Naive thymus-derived CD4-positive, alpha-beta T cell (primary cell): ENCODE measurements at regions not wholly inside any gene's neighbourhood (a gene's known extent, or its start where the extent isn't known, plus 50 kb on each side); places are given as distances from the start of the nearest gene placed in this dataset.

Experiments used
- ATAC-seq: fragments of 150-1000 bp; cut with Tn5 transposase; 2 replicates; pipeline ENCODE4 v1.10.0; 2021; ENCODE audit warnings: mild to moderate bottlenecking, moderate library complexity
- CTCF ChIA-PET: fragments of 350-600 bp; sonication (Branson Sonifier 250); formaldehyde crosslinking; loops from one replicate; lab custom pipeline; 2021; ENCODE audit warnings: antibody characterized with exemption; lab: Charles Lee
- POLR2A ChIA-PET: fragments of 350-600 bp; sonication (Branson Sonifier 250); formaldehyde crosslinking; loops from one replicate; lab custom pipeline; 2021; ENCODE audit warnings: antibody characterized with exemption, inconsistent platforms; lab: Charles Lee
- DNase-seq, 9 donors: peaks; one replicate each; pipeline versions ENCODE4 v3.0.0 to v3.0.0-alpha.2; 2020 to 2022; ENCODE audit warnings: mixed read lengths in 1 of 9
- H3K27ac ChIP-seq: one replicate; pipeline ENCODE4 v1.7.0; 2013; ENCODE audit warnings: mild to moderate bottlenecking, low read depth, low read length, moderate library complexity
- H3K27me3 ChIP-seq, 2 donors: one replicate each; pipeline ENCODE4 v1.7.0; 2013; ENCODE audit warnings: low read length in 2 of 2, mild to moderate bottlenecking in 2 of 2, moderate library complexity in 2 of 2; ENCODE audit not compliant: control insufficient read depth in 2 of 2, insufficient read depth in 2 of 2
- H3K36me3 ChIP-seq, 3 experiments: 1 replicate in 2 of 3; 2 replicates in 1 of 3; pipeline ENCODE4 v1.7.0; 2013; ENCODE audit warnings: low read length in 3 of 3, mild to moderate bottlenecking in 3 of 3, moderate library complexity in 1 of 3; ENCODE audit not compliant: insufficient read depth in 3 of 3, control insufficient read depth in 2 of 3
- H3K4me1 ChIP-seq, 2 donors: one replicate each; pipeline ENCODE4 v1.7.0; 2013; ENCODE audit warnings: low read length in 2 of 2, mild to moderate bottlenecking in 2 of 2, moderate library complexity in 1 of 2; ENCODE audit not compliant: control insufficient read depth in 2 of 2, insufficient read depth in 2 of 2
- H3K4me3 ChIP-seq: 2 replicates; pipeline ENCODE4 v1.7.0; 2013; ENCODE audit warnings: mild to moderate bottlenecking, low read length
- H3K9me3 ChIP-seq, 3 experiments: 1 replicate in 2 of 3; 2 replicates in 1 of 3; pipeline ENCODE4 v1.7.0; 2013; ENCODE audit warnings: low read length in 3 of 3; ENCODE audit not compliant: control insufficient read depth in 2 of 3
- H3K27ac Mint-ChIP-seq, 9 donors: one replicate each; pipeline ENCODE4 v1.8.0; 2020 to 2022; ENCODE audit warnings: mixed read lengths in 9 of 9, mild to moderate bottlenecking in 8 of 9, moderate library complexity in 5 of 9, inconsistent platforms in 2 of 9
- H3K27me3 Mint-ChIP-seq, 5 donors: one replicate each; pipeline ENCODE4 v1.8.0; 2021 to 2022; ENCODE audit warnings: mixed read lengths in 5 of 5, mild to moderate bottlenecking in 1 of 5
- H3K36me3 Mint-ChIP-seq, 5 donors: one replicate each; pipeline ENCODE4 v1.8.0; 2020 to 2022; ENCODE audit warnings: mixed read lengths in 5 of 5, mild to moderate bottlenecking in 3 of 5, inconsistent platforms in 1 of 5
- H3K4me1 Mint-ChIP-seq, 7 donors: one replicate each; pipeline ENCODE4 v1.8.0; 2020 to 2022; ENCODE audit warnings: mixed read lengths in 7 of 7, mild to moderate bottlenecking in 3 of 7, inconsistent platforms in 1 of 7
- H3K4me3 Mint-ChIP-seq, 10 donors: one replicate each; pipeline ENCODE4 v1.8.0; 2020 to 2022; ENCODE audit warnings: mild to moderate bottlenecking in 10 of 10, mixed read lengths in 10 of 10, moderate library complexity in 6 of 10, inconsistent platforms in 2 of 10
- H3K9me3 Mint-ChIP-seq, 11 donors: one replicate each; pipeline ENCODE4 v1.8.0; 2020 to 2022; ENCODE audit warnings: mixed read lengths in 11 of 11, mild to moderate bottlenecking in 4 of 11, inconsistent platforms in 1 of 11, moderate library complexity in 1 of 11
- intact Hi-C, 2 donors: fragments of 100-400 bp; cut with micrococcal nuclease; formaldehyde crosslinking; loops; one replicate each; pipeline ENCODE4 v1.15.1; 2023

DNA sequence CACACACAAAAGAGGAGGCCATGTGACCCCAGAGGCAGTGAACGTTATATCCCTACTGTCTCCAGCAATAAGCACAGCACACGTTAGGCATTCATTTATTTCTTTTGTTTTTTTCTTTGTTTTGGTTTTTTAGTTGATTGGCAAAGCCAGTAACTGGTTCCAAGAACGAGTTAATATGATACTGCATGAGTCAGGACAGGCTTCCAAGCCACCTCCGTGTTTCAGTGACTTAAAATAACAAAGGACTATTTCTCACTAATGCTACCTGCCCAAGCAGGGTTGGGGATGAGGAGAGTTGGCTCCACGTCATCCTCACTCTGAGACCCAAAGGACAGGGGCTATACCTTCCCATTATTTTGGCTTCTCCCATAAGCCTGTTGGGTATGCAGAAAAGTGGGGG is 130.5 kb downstream of the ST8SIA2 start:
- intact Hi-C loops: no loop called here
- no peak for DNase-seq
- ATAC-seq: no peak
- CTCF ChIA-PET: interaction anchor here (1.2 kb wide), 1 partner anchor 189 kb away, joined by 4 read pairs; no protein-coding TSS in a partner anchor
- peaks cover 0 to 6% (median 4%) of the 10 kb centered on the region in 7 donors for H3K4me1 Mint-ChIP-seq
- peaks cover 0 to 3% (median 0%) of the 10 kb centered on the region in 11 donors for H3K9me3 Mint-ChIP-seq
- H3K4me3 ChIP-seq: no peak overlapping the region
- no peaks in the 10 kb centered on the region for H3K36me3 ChIP-seq
- H3K27me3 Mint-ChIP-seq: peaks cover 4 to 16% (median 9%) of the 10 kb centered on the region in 5 donors
- H3K27me3 ChIP-seq: no peaks in the 10 kb centered on the region
- no peak overlapping the region for H3K27ac Mint-ChIP-seq
- POLR2A ChIA-PET: interaction anchor here (1.1 kb wide), 1 partner anchor 191 kb away, joined by 3 read pairs; no protein-coding TSS in a partner anchor
- H3K27ac ChIP-seq: no peak overlapping the region
- H3K4me3 Mint-ChIP-seq: no peak overlapping the region
- H3K4me1 ChIP-seq: no peaks in the 10 kb centered on the region
- H3K36me3 Mint-ChIP-seq: no peaks in the 10 kb centered on the region
- no peaks in the 10 kb centered on the region for H3K9me3 ChIP-seq

DNA sequence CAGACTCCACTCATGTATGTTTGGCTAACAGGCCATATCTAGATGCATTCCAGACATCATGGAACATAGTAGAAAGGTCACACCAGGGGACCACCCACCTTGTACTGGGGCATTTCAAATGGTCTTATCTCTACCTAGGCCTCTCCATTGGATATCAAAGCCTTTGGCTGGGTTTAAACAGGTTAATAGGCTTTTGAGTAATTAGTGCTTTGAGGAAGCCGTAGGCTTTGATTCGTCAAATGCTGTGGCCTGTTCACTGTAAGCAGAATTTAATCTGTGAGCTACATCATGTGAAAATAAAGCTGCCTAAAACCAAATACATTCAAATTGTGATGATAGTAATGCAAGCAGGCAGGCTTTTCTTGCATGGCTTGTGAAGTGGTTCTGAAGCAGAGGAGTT is 129.5 kb downstream of the ST8SIA2 start:
- Mint-ChIP-seq H3K4me3 (no peak overlapping the region), H3K36me3 (no peaks in the 10 kb centered on the region), H3K4me1 (peaks cover 0 to 6% (median 4%) of the 10 kb centered on the region in 7 donors), H3K9me3 (peaks cover 0 to 3% (median 0%) of the 10 kb centered on the region in 11 donors), H3K27me3 (peaks cover 0 to 9% (median 7%) of the 10 kb centered on the region in 5 donors), H3K27ac (no peak overlapping the region)
- Histone ChIP-seq H3K27ac (no peak overlapping the region), H3K36me3 (no peaks in the 10 kb centered on the region), H3K27me3 (no peaks in the 10 kb centered on the region), H3K4me1 (no peaks in the 10 kb centered on the region), H3K9me3 (no peaks in the 10 kb centered on the region), H3K4me3 (no peak overlapping the region)
- no peak for ATAC-seq
- POLR2A ChIA-PET: no interaction called here
- DNase-seq: no peak
- intact Hi-C loops: no loop called here
- CTCF ChIA-PET: interaction anchor here (1.2 kb wide), 1 partner anchor 190 kb away, joined by 4 read pairs; no protein-coding TSS in a partner anchor

- H3K9me3 Mint-ChIP-seq: no peaks in the 10 kb centered on the region
- no peak overlapping the region for H3K4me3 ChIP-seq
- peaks cover 0 to 6% (median 4%) of the 10 kb centered on the region in 7 donors for H3K4me1 Mint-ChIP-seq
- no peak overlapping the region for H3K27ac ChIP-seq
- H3K27me3 Mint-ChIP-seq: peaks cover 0 to 4% (median 0%) of the 10 kb centered on the region in 5 donors
- H3K9me3 ChIP-seq: no peaks in the 10 kb centered on the region
- CTCF ChIA-PET: interaction anchor here (2.6 kb wide), 1 partner anchor 194 kb away, joined by 19 read pairs; no protein-coding TSS in a partner anchor
- H3K27ac Mint-ChIP-seq: no peak overlapping the region
- H3K36me3 Mint-ChIP-seq: no peaks in the 10 kb centered on the region
- intact Hi-C loops: loop anchor here in 1 of 2 donors (1.0 kb wide), 1 partner anchor 194 kb away; no protein-coding TSS in a partner anchor
- H3K27me3 ChIP-seq: no peaks in the 10 kb centered on the region
- DNase-seq (peak in 7 of 9 donors; percentile 17 to 47 (median 29)), ATAC-seq (peak; percentile 61)
- H3K4me3 Mint-ChIP-seq: no peak overlapping the region
- POLR2A ChIA-PET: no interaction called here
- H3K36me3 ChIP-seq: no peaks in the 10 kb centered on the region
- no peaks in the 10 kb centered on the region for H3K4me1 ChIP-seq
These were observed 127.9 kb downstream of the ST8SIA2 start for GRCh38 chr15:92521624-92522008.

GRCh38 chr15:92520914-92521623 is 127.4 kb downstream of the ST8SIA2 start:
- ChIA-PET CTCF (interaction anchor here (2.6 kb wide), 1 partner anchor 194 kb away, joined by 19 read pairs; no protein-coding TSS in a partner anchor), POLR2A (no interaction called here)
- Histone ChIP-seq H3K9me3 (no peaks in the 10 kb centered on the region), H3K27ac (no peak overlapping the region), H3K36me3 (no peaks in the 10 kb centered on the region), H3K4me3 (no peak overlapping the region), H3K27me3 (no peaks in the 10 kb centered on the region), H3K4me1 (no peaks in the 10 kb centered on the region)
- DNase-seq (no peak), ATAC-seq (no peak)
- intact Hi-C loops: loop anchor here in 1 of 2 donors (1.0 kb wide), 1 partner anchor 194 kb away; no protein-coding TSS in a partner anchor
- peaks cover 0 to 2% (median 0%) of the 10 kb centered on the region in 5 donors for H3K27me3 Mint-ChIP-seq
- no peaks in the 10 kb centered on the region for H3K9me3 Mint-ChIP-seq
- H3K4me3 Mint-ChIP-seq: no peak overlapping the region
- H3K27ac Mint-ChIP-seq: no peak overlapping the region
- H3K36me3 Mint-ChIP-seq: no peaks in the 10 kb centered on the region
- H3K4me1 Mint-ChIP-seq: peaks cover 0 to 6% (median 4%) of the 10 kb centered on the region in 7 donors

DNA sequence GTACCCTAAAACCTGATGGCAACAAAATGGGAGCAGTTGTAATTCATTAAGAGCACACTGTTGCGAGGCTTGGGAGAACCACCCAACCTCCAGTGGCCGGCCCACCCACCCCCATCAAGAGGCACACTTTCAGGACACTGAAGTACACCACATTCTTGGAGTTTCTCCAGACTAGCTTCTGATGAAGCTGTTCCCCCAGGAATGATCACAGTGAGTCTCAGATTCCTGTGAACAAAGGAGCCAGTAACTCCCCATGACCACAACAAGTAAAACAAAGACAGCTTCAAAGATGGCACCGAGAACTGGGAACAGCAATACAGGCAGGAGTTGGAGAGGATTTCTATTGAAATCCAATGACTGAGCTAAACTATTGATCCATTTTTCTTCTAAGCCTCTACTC is 126.0 kb downstream of the ST8SIA2 start:
- no peaks in the 10 kb centered on the region for H3K27me3 Mint-ChIP-seq
- H3K4me1 ChIP-seq: no peaks in the 10 kb centered on the region
- H3K4me3 Mint-ChIP-seq: no peak overlapping the region
- DNase-seq (no peak), ATAC-seq (no peak)
- no peaks in the 10 kb centered on the region for H3K9me3 Mint-ChIP-seq
- ChIA-PET POLR2A (no interaction called here), CTCF (no interaction called here)
- H3K4me3 ChIP-seq: no peak overlapping the region
- H3K36me3 Mint-ChIP-seq: no peaks in the 10 kb centered on the region
- no peaks in the 10 kb centered on the region for H3K9me3 ChIP-seq
- no peaks in the 10 kb centered on the region for H3K27me3 ChIP-seq
- no peak overlapping the region for H3K27ac Mint-ChIP-seq
- intact Hi-C loops: no loop called here
- H3K36me3 ChIP-seq: no peaks in the 10 kb centered on the region
- peaks cover 0 to 6% (median 4%) of the 10 kb centered on the region in 7 donors for H3K4me1 Mint-ChIP-seq
- H3K27ac ChIP-seq: no peak overlapping the region
